GM19035 (cell line): ENCODE measurements at regions not wholly inside any gene's neighbourhood (a gene's known extent, or its start where the extent isn't known, plus 50 kb on each side); places are given as distances from the start of the nearest gene placed in this dataset.
A peak's percentile ranks its signal among the peaks of the same experiment; 100 is the strongest.
"Not testable (repeated sequence)": the region's sequence is repeated elsewhere in the genome, so short reads cannot be mapped to it uniquely, and the experiment has no call there.

ENCODE experiments used
- ATAC-seq: cut with Tn5 transposase; IDR thresholded peaks from one replicate; pipeline ENCODE4 v1.9.1; 2021; ENCODE audit not compliant: unreplicated experiment

DNA sequence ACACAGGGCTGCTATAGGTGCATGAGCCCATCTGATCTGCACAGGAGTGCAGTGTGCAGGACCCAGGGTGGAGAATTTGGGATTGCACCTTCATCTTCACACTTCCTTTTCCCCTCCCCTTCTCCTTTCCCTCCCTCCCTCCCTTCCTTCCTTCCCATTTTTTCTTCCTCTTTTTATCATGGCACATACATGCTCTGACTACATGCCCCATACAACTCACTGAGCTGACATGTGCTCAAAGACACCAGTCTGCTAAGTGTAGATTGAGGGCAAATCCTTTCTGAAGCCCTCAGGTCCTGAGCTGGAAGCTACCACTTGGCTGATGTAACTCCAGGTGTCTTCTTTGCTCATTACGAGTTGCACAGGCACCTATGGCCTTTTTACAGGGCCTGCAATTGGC lies 365.3 kb upstream of the ZNF32 start:
- ATAC-seq, result no peak

DNA sequence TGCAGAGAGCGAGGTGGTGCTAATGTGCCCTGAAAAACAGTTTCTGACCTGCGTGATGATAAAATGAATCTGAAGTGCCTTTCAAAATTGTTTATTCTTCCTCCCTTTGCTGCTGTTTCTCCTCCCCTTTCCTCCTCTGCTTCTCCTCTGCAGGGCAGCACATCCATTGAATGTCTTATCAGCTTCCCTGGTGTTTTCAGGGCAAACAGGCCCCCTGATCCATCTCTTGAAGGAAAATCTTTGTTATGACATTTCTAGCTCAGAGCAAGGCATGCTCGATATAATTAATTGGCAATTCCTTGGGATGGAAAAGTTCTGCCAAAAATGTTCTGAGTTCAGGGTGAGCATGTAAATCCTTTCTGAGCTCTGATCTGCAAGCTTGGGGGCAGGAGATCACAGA lies 364.2 kb upstream of the ZNF32 start:
- ATAC-seq, result no peak

DNA sequence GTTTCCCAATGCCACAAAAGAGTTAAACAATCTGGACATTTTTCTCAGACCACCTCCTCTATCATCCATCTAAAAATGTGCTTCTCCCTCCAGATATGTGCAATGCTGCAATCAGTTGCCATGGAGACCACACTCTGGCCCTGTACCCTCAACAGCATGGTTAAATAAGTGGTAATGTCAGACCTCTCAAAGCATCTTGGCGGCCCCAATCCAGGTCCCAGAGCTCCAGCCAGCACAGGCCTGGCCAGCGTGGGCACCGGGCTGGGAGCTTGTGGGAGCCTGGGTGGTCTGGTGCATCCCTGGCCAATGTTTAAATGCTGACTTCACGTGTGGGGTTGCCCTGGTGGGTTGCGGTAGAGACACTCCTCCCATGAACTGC lies 362.9 kb upstream of the ZNF32 start:
- ATAC-seq, result no peak

DNA sequence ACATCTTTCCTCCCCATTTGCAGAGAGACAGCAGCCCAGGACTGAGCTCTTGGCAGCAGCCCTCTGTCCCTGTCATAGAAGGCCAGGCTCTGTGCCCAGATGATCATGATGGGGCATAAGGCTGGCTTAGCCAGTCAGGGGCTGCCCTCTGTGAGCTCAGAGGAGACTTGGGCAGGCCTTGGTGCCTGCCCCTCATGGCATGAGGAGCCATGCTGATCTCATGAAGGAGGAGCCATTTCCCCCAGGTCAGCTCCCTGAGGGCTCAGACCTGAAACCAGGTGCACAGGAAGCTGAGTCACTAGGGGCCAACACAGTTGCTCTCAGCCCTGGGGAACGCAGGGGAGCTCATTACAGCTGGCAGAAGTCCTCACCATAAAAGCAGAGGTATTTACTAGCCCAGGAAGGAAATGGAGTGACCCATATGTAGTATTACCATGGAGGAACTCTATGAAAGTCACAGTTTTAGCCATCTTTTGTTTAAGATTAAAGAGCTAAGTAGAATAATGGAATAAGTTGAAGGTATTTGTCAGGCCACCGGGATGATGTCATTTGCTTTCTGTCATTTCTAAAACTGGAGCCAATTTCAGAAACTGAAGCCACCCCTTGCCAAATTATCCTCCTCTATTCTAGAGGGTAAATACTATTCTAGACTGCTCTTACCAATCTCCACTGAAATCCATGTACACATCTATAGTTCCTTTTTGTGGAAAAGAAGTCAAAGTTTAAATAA lies 362.4 kb upstream of the ZNF32 start:
- ATAC-seq, result peak; percentile 94

DNA sequence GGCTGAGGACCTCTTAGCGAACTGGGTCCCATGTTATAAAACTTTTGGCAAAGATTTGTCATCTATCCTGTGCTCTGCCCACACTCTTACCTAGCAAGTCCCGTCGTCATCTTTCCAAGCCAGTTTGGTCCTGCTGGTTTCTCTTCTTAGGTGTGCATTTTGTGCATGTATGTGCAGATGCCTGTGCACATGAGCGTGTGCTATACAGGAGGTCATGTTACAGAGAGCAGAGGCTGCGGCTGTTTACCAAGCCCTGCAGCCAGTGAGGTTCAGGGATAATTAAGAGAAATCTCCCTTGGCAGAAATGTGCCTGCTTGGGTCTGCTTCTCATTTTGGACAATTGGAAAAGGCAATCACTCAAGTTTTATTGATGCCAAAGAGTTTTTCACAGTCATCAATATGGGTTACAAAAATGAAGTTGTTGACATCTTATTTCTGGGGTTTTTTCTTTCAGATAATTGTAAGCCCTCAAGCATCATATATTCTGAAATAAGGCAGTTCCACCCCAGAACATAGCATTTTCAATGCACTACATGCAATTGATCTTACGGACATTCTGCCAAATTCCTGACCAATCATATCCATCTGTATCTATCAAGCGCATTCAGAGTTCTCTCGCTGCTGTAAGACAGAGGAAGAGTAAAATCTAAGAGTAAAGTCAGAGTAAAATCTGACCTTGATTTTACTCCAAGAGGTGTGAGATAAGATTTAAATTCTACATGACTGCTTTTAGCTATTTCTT lies 361.4 kb upstream of the ZNF32 start:
- ATAC-seq, result no peak

DNA sequence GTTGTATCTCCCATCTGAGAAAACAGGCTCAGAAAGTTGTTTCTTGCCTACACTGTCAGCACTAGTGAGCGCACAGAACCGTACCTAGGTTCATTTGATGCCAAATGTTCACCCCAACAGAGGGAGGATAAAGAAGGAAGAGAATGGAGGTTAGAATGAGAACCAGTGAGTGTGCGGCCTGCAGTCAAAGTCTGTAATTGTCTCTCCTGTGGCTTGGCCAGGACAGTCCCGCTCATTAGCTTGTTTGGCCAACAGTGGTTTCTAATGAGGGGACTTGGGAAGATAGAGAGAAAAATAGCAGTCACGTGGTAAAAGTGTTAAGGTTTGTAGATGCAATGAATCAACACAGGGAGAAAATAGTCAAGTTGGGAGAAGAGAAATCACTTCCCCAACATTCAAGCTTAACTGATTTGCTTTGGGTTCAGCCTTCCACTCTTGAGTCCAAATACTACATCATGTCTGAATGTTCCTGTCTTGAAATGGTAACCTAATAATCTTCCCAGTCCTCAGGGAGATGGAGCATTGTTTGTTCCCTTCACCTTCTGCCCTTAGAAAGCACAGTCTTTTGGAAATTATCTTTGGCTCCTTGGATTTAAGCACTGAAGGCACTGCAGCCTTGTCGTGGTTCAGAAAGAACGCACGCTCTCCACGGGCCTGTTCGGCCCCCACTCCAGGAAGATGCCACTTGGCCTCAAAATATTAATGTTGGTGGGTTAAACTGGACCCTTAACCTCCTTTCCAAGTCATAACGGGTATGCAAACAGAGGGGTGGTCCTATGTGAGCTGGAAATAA lies 360.4 kb upstream of the ZNF32 start:
- ATAC-seq, result no peak

DNA sequence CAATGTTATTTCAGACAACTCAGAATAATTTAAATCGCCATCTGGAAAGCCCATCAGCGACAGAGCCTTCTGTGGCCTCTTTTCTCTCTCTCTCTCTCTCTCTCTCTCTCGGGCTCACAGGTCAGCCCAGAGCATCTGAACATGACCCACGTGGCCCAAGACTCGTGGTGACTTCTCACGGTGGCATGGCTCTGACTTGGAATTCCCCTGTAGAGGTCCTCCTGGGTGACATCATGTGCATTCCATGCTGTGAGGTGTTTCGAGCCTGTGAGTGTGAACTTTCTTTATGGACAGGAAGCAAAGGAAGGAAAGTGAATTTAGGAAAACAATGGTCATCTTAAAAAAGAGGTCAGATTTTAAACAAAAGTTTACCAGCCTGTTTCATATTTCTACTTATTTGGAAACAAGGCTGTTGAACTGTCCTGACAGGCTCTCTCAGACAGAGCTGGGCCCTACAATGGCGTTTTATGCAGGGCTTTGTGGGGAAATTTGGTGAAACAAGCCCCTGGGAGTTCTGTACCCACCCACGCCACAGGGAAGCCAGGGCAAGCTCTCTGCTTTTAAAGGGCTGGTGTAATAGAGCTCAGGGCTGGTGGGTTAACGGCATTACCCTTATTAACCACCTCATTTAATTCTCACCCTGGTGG lies 359.7 kb upstream of the ZNF32 start:
- no peak for ATAC-seq

DNA sequence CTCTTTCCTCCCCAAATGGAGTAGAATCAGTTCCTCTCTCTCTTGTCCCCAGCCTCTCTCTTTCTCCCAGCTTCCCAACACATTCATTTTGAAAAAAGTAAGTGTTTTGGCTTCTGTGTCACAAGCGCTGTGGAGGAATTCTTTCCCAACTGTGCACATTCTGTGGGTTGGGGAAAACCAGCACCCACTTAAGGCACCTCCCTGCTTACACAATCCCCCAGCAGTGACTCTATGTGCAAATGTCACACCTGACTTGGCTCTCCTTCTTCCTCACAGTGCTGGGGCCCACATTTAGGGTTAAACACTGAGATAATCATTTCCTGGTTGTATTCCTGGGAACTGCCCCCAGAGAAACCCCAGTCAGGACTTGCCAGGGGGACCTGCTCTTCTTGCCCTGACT lies 358.1 kb upstream of the ZNF32 start:
- ATAC-seq, result no peak

DNA sequence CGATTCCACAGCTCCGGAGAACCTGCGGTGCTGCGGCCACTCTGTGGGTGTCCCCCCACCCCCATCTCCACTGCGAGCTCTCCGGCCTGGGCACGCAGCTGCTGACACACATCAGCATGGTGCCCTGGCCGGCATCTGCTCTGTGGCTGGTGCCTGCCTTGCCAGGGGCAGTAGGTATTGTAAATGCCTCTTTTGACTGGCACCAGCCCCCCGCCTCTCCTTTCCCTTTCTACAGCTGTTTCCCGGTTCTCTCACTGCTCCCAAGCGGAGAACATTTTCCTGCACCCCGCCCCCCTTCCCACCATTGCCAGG lies 357.1 kb upstream of the ZNF32 start:
- ATAC-seq, result no peak

DNA sequence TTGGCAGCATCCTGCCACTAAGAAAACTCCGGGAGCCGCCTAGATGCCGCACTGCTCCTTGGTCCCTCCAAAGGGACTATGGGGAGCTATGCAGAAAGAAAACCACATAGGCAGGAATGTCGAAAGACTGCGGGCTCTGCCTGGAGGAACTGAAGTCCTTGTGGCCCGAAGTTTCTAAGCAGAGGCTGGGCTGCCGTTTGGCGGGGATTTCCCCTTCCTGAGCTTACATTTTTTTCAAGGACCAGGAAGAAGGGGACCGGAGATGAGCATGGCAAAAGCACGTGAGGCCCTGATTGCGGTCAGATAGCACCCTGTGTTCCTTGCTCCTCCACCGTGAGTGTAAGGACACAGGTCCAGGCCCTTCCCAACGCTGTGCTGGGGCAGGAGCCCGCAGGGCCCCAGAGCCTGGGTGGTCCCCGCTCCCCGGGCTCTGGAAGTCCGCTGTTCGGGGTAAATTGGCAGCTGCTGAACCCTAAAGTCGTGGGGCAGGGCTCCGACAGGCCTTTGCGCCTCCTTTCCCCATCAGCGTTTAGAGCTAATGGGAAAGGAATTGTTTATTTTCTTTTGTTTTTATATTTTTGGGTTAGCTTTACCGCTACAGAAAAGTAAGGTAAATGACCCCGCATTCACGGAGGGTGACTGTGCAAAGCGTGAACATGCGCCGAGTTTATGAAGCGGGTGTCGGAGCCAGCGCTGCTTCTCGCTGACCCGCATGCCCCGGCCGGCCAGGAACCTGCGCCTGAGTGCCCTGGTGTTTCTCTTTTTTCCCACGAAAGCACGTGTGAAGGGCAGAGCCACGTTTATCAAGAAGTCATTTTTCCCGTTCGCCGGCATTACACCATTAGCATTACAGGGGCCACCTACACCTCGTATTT lies 356.5 kb upstream of the ZNF32 start:
- ATAC-seq, result no peak

DNA sequence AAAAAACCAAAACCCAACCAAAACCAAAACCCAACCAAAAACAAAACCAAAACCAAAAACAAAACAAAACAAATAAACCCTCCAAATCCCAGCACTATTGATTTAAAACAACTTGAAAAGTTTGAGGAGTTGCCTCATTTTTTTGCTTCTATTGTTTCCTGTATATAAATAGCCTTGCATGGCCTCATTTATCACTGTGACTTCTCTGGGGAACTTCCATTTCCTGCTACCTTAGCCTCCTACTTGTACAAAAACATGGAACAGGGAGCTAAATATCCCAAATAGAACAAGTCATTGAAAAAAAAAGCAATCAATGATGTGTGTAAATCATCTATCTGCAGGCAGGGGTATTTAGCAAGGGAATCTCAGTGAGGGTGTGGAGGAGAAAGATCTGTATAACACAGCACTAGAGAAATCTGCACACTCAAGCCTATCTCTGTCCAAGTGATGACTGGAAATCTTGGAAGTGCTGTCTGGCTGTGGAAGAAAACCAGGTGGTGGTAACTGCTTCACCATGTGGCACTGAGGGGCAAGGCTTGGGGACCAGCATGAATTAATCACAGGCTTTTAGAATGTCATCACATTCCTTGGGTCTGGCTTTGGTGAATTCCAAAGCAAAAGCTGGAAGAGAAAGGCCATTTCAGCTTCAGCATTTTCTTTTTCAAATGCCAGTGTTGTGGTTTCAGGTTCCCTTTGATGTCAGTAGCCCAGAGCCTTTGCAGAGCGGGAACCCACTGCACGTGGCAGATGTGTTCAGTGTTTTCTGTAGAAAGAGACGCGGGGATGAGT lies 349.5 kb upstream of the ZNF32 start:
- no peak for ATAC-seq

DNA sequence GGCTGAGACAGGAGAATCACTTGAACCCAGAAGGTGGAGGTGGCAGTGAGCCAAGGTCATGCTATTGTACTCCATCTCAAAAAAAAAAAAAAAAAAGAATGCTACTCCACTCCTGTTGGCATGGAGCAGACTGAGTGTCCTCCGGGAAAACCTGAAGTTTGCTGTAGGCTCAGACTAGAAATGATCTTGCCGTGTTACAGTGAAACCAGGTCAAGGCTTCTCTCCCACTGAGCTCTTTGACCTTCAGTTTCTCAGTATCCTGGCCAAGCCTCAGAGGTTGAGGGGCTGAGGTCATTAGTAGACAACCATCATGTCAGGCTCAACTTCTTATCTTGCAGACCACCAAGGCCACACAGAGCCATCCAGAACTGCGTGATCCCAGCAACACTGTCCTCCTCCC lies 348.6 kb upstream of the ZNF32 start:
- no peak for ATAC-seq

DNA sequence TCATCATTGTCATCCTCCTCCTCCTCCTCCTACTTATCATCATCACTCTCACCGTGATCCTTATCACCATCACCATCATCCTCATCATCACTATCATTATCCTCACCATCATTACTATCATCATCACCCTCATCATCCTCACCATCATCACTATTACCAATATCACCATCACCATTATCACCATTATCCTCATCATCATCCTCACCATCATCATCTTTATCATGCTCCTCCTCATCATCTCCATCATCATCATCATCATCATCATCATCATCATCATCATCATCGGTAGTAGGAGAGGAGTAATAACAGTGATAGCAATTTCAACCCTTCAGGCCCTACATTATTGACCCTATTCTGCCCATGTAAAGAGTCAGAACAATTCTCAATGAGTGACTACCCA lies 345.9 kb upstream of the ZNF32 start:
- ATAC-seq, result no peak

DNA sequence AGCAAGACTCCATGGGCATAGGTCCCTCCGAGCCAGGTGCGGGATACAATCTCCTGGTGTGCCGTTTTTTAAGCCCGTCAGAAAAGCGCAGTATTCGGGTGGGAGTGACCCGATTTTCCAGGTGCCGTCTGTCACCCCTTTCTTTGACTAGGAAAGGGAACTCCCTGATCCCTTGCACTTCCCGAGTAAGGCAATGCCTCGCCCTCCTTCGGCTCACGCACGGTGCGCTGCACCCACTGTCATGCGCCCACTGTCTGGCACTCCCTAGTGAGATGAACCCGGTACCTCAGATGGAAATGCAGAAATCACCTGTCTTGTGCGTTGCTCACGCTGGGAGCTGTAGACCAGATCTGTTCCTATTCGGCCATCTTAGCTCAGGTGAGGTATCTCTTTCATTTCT lies 344.1 kb upstream of the ZNF32 start:
- ATAC-seq, result not testable (repeated sequence)

DNA sequence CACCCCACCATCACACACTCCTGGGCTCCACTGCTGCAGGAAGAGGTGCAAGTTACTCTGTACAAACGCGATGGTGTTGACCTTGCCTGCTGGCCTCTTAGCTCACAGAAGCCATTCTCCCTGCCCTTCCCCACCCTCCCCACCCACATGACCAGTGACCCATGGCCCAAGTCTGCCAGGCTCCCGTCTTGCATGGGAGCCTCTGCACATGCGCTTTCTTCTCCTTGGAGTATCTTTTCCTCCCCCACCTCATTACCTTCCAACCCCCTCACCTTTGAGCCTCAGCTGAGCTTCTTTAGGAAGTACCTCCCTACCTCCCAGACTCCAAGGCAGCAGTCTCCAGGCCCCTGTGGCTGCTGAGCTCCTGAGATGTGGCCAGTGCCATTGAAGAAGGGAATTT lies 337.7 kb upstream of the ZNF32 start:
- ATAC-seq, result no peak

DNA sequence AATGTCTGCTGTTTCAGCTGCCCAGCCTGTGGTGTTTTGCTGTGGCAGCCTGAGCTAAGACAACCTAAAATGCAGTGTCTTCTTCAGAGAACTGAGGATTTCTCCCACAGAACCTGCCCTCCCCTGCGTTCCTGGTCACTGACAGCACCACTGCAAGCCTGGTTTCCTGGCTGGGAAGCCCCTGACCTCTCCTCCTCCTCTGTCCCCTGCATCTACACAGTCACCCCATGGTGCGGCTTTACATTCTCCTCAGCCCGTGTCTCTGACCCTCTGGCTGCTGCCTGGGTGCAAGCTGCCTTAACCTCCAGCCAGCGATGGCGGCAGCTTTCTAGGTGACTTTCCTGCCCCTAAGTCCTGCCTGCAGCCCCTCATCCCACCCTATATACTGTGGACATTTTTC lies 337.3 kb upstream of the ZNF32 start:
- no peak for ATAC-seq

DNA sequence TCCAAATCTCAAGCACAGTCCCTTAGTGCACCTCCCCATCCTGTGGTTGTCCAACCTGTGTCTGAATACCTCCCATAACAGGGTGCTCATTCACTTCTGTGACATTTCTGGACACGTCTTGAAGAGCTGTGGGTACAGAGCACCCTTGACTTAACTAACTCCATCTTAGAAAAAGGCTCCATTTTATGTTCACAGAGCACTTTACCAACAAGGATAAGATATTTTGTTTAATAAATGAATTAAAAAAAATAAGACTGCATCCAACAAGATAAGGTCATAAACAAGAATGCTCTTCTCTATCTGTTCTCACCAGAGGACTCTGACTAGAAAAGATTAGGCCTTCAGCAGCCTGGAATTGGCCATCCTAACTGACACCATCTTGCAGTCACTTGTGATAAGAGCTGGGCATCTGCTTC lies 335.2 kb upstream of the ZNF32 start:
- ATAC-seq, result no peak

DNA sequence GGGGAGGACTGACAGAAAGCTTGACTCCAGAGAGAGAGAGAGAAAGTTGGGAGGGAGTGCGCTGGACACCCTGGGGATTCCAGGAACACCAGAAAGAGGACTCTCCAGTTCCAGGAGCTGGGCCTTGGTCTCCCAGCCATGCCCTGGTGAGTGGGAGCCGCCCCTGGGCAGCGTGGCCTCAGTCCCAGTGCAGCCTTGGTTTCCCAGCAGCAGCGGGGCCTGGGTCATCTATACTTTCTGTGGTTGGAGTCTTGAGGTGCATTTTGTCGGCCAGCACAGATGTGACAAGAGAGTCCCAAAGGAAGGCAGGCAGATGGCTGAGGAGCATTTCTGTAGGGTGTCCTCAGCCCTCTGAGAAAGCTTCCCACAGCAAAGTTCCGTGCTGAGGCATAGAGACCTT lies 334.7 kb upstream of the ZNF32 start:
- ATAC-seq, result no peak

DNA sequence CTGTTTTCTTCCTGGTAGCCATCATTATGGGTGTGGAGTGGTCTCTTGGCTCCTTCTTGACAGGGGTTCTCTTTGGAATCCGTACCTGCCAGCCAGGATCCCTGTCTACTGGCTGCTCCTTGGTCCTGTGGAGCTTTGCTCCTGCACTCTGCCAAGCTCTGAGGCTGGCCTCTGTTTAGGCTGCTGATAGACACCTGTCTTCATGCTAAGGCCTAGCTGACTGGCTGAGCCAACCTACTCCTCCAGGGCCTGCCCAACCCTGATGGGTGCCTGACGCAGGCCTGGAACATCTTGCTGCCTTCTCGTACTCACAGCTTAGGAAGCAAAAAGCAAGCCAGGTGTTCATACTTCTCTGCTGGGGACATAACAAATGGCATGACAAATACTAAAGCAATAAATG lies 333.6 kb upstream of the ZNF32 start:
- ATAC-seq, result no peak

DNA sequence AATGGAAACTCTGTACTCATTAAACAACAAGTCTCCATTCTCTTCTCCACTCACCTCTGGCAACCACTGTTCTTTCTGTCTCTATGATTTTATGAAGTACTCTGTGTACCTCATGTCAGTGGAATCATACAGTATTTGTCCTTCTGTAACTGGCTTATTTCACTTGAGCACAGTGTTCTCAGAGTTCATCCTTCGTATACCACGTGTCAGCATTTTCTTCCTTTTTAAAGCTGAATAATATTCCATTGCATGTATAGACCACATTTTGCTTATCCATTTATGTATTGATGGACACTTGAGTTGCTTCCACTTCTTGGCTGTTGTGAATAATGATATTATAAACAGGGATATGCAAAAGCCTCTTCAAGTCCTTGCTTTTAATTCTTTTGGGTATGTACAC lies 333.0 kb upstream of the ZNF32 start:
- ATAC-seq, result no peak
